Right forelimb (tissue), 1 donor: ENCODE measurements at regions not wholly inside any gene's neighbourhood (a gene's known extent, or its start where the extent isn't known, plus 50 kb on each side); places are given as distances from the start of the nearest gene placed in this dataset.

Experiments
- DNase-seq: peaks from one replicate; pipeline ENCODE4 v3.0.0-alpha.2; 2018

GRCh38 chr9:16158093-16158492 is 605.2 kb downstream of the CCDC171 start:
- no peak for DNase-seq

- DNase-seq, result no peak
Observed at GRCh38 chr9:16161483-16161882, 608.6 kb downstream of the CCDC171 start.

DNA sequence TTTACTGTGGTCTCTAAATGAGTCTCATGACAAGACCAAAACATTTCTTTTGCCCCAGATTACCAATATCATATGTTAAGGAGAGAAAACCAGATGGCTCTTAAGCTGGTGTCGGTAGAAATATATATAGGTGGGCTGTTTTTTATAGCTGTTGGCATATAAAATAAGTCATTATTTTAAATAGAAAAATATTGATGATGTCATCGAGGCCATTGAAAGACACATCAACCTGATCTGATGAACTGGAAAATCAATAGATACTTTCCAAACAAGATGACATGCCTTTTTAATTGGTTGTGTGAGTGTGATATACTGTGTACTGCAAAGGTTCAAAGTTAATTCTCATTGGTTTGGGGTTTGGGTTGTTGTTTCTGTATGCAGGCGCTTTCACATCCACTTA is 617.3 kb downstream of the CCDC171 start:
- DNase-seq, result no peak

DNA sequence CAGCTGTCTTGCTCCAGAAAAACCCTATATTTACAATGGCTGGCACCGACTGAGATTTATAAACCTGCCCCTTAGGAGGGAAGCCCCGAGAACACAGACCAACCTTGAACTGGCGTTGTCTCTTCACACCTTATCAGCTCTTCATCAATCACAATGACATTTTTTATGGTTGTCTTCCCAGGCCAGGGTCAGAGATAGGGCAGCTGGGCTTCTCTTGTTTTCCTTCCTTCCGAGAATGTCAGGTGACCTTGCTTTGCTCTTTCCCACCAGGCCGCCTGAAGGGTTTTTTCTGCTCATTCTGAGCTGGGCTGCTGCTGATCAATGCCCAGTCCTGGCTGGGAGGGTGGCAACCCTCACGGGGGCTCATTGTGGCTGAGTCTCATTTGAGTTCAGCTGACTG is 619.1 kb downstream of the CCDC171 start:
- DNase-seq, result no peak

DNA sequence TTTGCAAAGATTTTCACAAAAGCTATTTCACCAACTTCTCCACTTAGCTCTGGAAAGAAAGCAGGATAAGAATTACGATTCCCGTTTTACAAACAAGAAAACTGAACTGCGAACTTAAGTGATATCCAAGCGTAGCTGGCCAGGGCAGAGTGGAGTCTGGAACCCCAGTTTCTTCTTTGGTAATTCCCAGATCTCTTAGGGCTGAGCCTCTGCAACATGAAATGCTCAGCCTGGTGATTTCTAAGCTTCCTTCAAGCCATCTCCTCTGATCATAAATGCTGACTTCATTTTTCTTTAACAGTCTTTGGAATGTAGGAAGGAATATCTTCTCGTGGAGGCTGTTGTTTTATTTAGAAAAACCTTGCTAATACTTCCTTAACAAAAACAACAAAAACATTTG is 620.0 kb downstream of the CCDC171 start:
- no peak for DNase-seq

DNA sequence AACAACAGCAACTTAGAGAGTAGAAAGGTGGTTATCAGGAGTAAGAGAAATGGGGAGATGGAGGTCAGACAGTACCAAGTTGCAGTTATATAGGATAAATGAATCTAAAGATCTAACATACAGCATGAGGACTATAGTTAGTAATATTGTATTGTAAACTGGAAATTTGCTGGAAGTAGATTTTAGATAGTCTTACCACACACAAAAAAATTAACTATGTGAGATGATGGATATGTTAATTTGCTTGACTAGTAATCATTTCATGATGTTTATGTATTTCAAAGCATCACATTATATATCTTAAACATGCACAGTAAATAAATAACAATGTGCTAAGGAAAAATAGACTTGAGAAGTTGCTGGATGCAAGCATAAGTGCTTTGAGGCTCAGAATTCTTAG is 622.1 kb downstream of the CCDC171 start:
- DNase-seq, result no peak

DNA sequence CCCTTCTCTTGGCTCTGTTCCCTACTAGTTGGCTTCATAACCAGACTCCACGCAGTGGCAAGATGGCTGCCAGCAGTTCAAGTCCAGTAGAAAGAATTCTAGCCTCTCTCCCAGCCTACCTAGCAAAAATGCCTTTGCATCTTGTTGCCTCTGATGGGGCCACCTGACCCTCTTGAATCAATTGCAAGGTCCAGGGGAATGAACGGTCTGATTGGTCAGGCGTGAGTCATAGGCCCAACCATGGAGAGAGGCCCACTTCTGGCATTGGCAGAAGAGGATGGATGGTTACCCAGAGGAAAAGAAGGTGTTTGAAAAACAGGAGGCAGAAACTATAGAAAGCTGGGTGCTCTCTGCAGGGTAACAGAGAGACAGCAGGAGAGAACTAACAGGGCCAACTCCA is 622.6 kb downstream of the CCDC171 start:
- DNase-seq, result no peak

DNA sequence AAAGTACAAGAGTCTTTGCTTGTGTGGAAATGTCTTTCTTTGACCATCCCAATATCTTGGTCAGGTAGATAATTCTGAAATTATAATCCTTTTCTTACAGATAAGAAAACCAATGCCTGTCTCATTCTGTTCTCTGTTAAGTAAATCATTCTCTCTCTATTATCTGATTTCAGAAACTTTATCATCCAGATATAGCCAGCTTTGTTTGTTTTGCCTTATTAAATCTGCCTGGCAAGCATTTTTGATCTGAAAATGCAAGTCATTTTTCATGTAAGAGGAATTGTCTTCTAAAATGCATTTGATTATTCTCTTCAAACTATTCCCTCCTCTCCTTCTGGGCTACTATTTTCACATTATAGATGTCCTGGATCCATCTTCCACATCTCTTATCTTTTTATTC is 625.5 kb downstream of the CCDC171 start:
- DNase-seq, result no peak

GRCh38 chr9:16179566-16179965 is 626.7 kb downstream of the CCDC171 start:
- no peak for DNase-seq

DNA sequence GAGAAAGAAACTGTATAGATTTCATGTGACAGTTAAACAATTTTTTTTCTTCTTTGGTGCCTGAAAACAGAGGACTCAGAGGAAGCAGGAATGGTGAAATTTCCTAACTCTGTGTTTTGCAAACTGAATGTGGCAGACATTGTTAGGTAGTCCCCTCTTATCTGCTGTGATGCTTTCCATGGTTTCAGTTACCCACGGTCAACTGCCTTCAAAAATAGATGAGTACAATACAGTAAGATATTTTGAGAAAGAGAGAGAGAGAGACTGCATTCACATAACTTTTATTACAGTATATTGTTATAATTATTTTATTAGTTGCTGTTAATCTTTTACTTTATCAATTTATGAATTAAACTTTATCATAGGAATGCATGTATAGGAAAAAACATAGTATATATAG is 627.2 kb downstream of the CCDC171 start:
- no peak for DNase-seq

DNA sequence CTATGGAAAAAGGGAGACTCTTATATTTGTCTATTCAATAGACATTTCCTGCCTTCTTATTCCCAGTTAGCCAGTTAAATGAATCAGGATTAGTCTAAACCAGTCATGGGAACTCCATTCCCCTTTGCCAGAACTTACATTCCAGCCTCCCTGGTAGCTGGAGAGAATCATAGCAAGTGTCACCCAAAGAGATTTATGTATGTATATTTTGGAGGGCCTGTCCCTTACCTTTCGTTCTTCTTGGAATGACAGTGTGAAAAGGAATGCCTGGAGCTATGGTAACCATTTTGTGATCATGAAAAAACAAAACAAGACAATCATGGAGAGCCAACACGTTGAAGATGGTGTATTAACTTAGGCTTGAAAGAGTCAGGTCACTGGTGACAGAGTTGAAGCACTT is 627.7 kb downstream of the CCDC171 start:
- no peak for DNase-seq

DNA sequence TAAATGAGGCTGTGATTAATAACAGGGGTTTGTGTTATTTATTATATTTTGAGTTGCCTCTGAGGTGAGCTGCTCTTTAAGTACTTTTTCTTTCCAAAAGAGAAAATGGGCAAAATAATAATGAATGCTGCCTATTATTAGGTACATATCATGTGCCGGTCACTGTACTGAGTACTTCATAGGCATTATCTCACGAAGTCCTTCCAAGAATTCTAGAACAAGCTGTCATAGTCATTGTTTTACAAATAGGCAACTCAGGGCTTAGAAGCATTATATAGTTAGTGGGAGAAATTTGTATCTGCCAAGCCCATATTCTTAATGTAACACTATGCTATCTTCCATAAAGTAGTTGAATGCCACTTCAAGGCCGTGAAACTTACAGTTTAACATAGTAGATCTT is 628.7 kb downstream of the CCDC171 start:
- DNase-seq, result no peak

DNA sequence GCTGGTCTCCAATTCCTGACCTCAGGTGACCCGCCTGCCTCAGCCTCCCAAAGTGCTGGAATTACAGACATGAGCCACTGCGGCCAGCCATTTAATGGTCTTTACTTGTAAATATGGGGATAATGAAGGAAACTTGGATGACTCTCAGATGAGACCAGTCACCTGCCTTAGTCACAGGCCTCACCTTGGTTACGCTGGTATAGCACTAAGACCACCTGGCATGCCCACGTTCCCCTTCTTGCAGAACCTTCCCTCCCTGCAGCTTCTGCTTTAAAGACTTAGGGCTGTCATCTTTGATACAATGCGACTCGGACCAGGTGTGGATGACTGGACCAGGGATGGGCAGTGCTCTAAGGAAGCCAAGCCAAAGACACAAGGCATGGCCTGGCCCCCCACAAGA is 629.9 kb downstream of the CCDC171 start:
- DNase-seq, result no peak

- DNase-seq, result no peak
Observed at GRCh38 chr9:16184964-16185646, 632.3 kb downstream of the CCDC171 start.

DNA sequence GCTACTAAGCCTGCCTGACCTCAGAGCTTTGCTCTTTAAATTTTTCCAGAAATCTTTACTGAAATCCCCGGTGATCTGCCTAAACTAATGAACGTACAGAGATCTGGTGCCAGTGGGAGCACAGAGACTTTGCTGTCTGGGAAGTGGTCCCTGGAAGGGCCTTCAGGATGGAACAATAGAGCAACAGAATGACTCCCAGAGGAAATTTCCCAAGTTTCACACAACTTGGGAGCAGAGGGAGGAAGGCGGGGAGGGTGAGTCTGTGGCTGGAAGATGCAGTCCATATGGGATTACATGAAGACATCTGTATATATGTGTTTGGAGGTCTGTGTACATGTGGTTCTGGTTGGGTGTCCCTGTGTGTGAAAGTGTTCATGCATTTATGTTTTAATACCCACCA is 638.3 kb downstream of the CCDC171 start:
- DNase-seq, result no peak

DNA sequence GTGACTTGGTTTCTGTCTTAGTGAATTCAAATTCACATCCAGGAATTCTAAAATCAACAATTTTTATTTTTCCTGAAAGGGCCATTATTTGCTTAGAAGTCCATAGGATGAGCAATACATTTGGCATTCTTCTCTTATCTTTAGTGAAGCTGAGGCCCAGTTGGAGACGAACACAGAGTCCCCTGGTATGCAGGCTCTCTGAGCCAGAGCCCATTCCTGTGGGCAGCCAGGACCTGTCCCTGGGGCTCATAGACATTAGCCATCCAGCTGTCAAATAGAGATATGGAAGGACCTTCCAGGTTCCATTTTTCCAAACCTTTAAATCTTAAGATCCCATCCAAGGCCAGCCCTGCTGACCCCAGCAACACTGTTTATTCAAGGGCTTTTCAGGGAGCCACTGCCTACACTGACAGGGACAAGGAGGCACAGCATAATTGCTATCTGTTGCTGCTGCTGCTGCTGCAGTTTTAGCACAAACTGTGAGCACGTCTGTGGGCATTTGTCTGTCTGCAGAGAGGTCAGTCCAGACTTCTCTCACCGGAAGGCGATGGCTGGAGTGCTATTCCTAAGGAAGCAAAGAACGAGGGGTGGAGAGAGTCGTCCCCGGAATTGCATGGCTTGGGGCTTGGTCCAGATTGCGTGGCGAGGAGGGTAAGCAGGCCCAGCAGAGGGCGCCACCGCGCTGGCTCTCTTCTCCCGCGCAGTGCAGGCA is 639.0 kb downstream of the CCDC171 start:
- DNase-seq, result peak; percentile 89

DNA sequence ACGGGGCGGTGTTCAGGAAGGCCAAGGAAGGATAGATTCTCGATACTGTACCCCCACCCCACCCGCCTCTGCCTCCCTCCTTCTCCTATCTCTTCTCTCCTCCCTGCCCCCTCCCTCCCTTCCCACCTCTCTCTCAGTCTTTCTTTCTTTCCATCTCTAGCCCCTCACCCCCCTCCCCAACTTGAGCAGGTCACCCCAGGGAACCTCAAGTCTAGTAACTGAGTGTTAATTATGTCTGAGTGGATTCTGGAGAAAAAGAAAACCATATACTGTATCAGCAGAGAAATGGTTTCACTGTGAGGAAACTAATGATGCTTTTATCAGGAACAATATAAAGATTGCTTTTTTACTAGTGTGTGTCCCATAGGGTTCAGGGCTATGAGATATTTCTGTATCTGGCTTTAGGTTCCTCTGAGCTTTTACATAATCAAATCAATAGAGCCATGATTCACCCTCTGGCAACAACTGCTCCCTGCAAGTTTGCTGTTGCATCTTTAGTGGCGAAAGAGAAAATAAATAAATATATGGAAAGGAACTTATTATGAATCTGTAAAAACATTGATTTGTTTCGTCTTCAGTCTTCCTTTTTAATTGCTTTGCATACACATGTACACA is 639.7 kb downstream of the CCDC171 start:
- DNase-seq, result no peak

- no peak for DNase-seq
Observed at GRCh38 chr9:16193066-16193465, 640.2 kb downstream of the CCDC171 start.

GRCh38 chr9:16196206-16196605 is 643.4 kb downstream of the CCDC171 start:
- DNase-seq, result no peak

DNA sequence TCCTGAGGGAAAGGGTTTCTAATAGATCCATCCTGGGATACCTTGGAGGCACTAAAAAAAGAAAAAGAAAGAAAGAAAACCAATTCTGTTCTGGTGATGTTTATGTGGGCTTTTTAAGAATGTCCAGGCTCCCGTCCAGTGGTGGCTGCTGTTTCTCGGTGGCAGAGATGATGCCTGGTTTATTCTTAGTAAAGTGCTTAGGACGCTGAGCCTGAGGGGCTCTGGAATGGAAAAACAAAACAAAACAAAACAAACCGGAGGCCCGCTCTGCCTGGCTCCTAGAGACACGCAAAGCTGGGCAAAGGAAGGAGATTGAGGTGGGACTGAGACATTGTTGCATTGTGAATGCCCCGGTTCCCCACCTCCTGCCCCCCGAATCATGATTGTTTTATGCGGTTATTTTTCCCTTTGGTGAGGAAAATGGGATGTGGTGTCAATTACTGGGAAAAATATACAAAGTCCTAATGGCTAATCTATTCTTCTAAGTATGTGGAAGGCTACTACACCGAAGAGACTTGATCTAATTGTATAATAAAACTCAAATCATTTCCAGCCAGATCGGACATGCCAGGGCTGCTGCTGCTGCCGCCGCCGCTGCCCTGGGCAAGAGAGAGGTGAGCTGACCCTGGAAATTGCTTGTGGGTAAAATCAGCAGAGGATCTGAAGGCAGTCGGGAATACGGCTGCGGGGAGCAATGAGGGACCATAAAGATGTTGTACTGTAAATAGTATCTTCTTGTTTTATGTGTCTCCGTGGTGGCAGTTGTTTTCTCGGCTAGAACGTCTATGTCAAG is 644.9 kb downstream of the CCDC171 start:
- no peak for DNase-seq

GRCh38 chr9:16198996-16199395 is 646.2 kb downstream of the CCDC171 start:
- DNase-seq, result no peak

DNA sequence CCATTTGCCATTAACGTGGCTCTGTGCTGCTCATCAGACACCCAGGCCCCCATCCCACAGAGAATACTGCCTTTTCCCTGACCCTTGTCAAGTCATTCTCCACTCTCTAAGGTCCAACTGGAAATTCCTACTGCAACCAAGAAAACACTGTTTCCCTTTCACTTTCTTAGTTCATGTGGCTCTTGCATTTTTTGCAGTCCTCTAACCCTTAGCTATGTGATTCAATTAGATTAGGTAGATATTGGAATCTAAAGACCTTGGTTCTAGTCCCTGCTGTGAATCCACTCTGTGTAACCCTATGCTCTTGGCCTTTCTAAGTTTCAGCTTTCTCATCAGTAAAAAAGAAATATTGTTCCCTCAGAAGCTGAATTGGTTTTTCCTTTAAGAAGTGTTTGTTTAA is 649.4 kb downstream of the CCDC171 start:
- DNase-seq, result no peak

DNA sequence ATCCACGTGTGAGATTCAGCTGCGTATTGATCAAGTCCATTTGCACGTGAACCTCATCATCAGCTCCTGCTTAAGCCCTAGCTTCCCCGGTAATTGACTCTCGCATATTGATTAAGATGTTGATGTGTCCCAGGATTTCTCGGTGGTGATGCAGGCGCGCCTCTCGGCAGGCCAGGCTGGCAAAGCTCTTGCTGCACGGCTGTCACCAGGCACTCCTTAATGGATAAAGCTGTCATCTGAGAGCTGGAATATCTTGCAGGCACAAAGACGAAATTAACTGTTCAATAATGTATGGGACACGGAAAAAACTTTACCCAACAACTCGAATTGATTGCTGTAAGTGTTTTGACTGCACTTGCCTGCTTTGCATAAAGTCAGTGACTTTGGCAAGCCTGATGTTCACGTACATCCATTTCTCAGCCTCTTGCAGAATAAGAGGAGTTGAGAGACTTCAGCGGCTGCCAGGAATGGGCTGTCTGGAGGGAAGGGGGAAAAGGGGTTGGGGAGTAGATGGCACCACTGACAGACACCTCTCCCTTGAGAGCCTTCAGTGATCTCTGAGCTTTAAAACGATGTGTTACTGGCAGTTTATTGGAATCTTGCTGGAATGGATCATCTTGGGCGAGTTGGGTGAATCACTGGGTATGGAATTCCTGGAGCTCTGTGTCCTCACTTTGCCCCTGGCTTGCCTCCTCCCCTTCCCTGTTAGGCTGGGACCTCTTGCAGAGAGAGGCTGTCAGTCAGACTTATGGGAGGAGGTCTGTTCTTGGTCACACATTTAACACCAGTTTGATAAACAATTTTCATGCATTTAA is 650.3 kb downstream of the CCDC171 start:
- DNase-seq, result no peak
